Ascending aorta (tissue), 2 donors: ENCODE measurements at regions not wholly inside any gene's neighbourhood (a gene's known extent, or its start where the extent isn't known, plus 50 kb on each side); places are given as distances from the start of the nearest gene placed in this dataset.

Experiments used
- DNase-seq, 2 donors: peaks; one replicate each; pipeline ENCODE4 v3.0.0-alpha.2; 2019; ENCODE audit warnings: low spot score in 2 of 2
- H3K27ac ChIP-seq, 2 donors: fragments of 200-600 bp; sonication (generic); one replicate each; pipeline ENCODE4 v1.5.1; 2016 to 2017; ENCODE audit warnings: mild to moderate bottlenecking in 1 of 2
- H3K27me3 ChIP-seq: fragments of 200-600 bp; sonication (generic); one replicate; pipeline ENCODE4 v1.5.1; 2017
- H3K36me3 ChIP-seq, 2 donors: fragments of 200-600 bp; sonication (generic); one replicate each; pipeline ENCODE4 v1.5.1; 2016
- H3K4me1 ChIP-seq, 2 donors: fragments of 200-600 bp; sonication (generic); one replicate each; pipeline ENCODE4 v1.5.1; 2016 to 2017; ENCODE audit warnings: mild to moderate bottlenecking in 1 of 2
- H3K4me3 ChIP-seq, 2 donors: fragments of 200-600 bp; sonication (generic); one replicate each; pipeline ENCODE4 v1.5.1; 2016 to 2017; ENCODE audit warnings: mild to moderate bottlenecking in 1 of 2
- H3K9me3 ChIP-seq, 2 donors: fragments of 200-600 bp; sonication (generic); one replicate each; pipeline ENCODE4 v1.5.1; 2016
- CTCF ChIP-seq, 3 experiments: fragments of 200-600 bp in 2 of 3; fragments of 450-650 bp in 1 of 3; sonication (generic) in 2 of 3; IDR thresholded peaks; one replicate each; pipeline ENCODE4 v1.5.1; 2016 to 2019; ENCODE audit warnings: antibody characterized with exemption in 3 of 3, mild to moderate bottlenecking in 1 of 3, moderate library complexity in 1 of 3
- intact Hi-C: fragments of 100-400 bp; cut with DNase I; formaldehyde crosslinking; loops from one replicate; pipeline ENCODE4 v1.15.1; 2023

GRCh38 chr3:83251490-83251889 is 1490.0 kb upstream of the GBE1 start:
- Histone ChIP-seq H3K27me3 (no peaks in the 10 kb centered on the region), H3K4me1 (no peaks in the 10 kb centered on the region), H3K4me3 (no peak overlapping the region), H3K27ac (no peak overlapping the region), H3K36me3 (no peaks in the 10 kb centered on the region), H3K9me3 (no peaks in the 10 kb centered on the region)
- DNase-seq = no peak
- no peak for TF ChIP-seq CTCF (IDR thresholded peaks at IDR 0.05)
- intact Hi-C loops = no loop called here

- DNase-seq = no peak
- intact Hi-C loops = no loop called here
- Histone ChIP-seq H3K27ac (no peak overlapping the region), H3K9me3 (no peaks in the 10 kb centered on the region), H3K27me3 (no peaks in the 10 kb centered on the region), H3K4me3 (no peak overlapping the region), H3K36me3 (no peaks in the 10 kb centered on the region), H3K4me1 (no peaks in the 10 kb centered on the region)
- TF ChIP-seq CTCF (IDR thresholded peaks at IDR 0.05) = no peak
Observed at GRCh38 chr3:83250613-83251012, 1489.2 kb upstream of the GBE1 start.

GRCh38 chr3:83248454-83248853 is 1487.0 kb upstream of the GBE1 start:
- Histone ChIP-seq H3K4me1 (no peaks in the 10 kb centered on the region), H3K27me3 (no peaks in the 10 kb centered on the region), H3K9me3 (no peaks in the 10 kb centered on the region), H3K27ac (no peak overlapping the region), H3K4me3 (no peak overlapping the region), H3K36me3 (no peaks in the 10 kb centered on the region)
- no peak for TF ChIP-seq CTCF (IDR thresholded peaks at IDR 0.05)
- intact Hi-C loops = no loop called here
- DNase-seq = no peak

- H3K4me1 ChIP-seq = no peaks in the 10 kb centered on the region
Observed at GRCh38 chr3:83235180-83235814, 1473.9 kb upstream of the GBE1 start.

GRCh38 chr3:83233715-83234114 is 1472.3 kb upstream of the GBE1 start:
- Histone ChIP-seq H3K36me3 (no peaks in the 10 kb centered on the region), H3K9me3 (no peaks in the 10 kb centered on the region), H3K27ac (no peak overlapping the region), H3K4me1 (no peaks in the 10 kb centered on the region), H3K27me3 (no peaks in the 10 kb centered on the region), H3K4me3 (no peak overlapping the region)
- TF ChIP-seq CTCF (IDR thresholded peaks at IDR 0.05) = no peak
- intact Hi-C loops = no loop called here
- DNase-seq = no peak

More at GRCh38 chr3:83235180-83235814, 1473.9 kb upstream of the GBE1 start:
- H3K27me3 ChIP-seq = no peaks in the 10 kb centered on the region
- intact Hi-C loops = no loop called here
- H3K9me3 ChIP-seq = no peaks in the 10 kb centered on the region
- DNase-seq = no peak
- TF ChIP-seq CTCF (IDR thresholded peaks at IDR 0.05) = no peak
- H3K4me3 ChIP-seq = no peak overlapping the region
- H3K27ac ChIP-seq = no peak overlapping the region
- H3K36me3 ChIP-seq = no peaks in the 10 kb centered on the region

- H3K27ac ChIP-seq = no peak overlapping the region
- no peak for DNase-seq
- TF ChIP-seq CTCF (IDR thresholded peaks at IDR 0.05) = no peak
- H3K27me3 ChIP-seq = no peaks in the 10 kb centered on the region
- no peaks in the 10 kb centered on the region for H3K36me3 ChIP-seq
- no peak overlapping the region for H3K4me3 ChIP-seq
- intact Hi-C loops = no loop called here
- H3K9me3 ChIP-seq = no peaks in the 10 kb centered on the region
- no peaks in the 10 kb centered on the region for H3K4me1 ChIP-seq
Observed at GRCh38 chr3:83230841-83231240, 1469.4 kb upstream of the GBE1 start.
